ENCODE measurements at regions not wholly inside any gene's neighbourhood (a gene's known extent, or its start where the extent isn't known, plus 50 kb on each side); places are given as distances from the start of the nearest gene placed in this dataset.
"Not testable (repeated sequence)": the region's sequence is repeated elsewhere in the genome, so short reads cannot be mapped to it uniquely, and the experiment has no call there.

DNA sequence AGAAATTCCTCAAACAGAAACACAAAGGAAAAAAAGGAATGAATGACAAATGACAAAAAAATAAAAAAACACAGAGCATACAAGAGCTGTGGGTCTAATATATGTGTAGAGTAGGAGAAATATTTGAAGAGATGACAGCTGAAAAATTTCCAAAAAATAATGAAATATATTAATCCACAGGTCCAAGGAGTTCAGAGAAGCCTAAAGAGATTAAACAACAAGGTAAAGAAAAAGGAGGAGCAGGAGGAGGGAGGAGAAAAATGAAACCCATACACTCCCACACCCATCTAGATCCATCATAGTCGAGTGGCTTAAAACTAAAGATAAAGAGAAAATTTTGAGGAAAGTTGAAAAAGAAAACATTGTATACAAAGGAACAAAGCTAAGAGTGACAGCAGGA lies 182.4 kb upstream of the MAP3K1 start:
- DNase-seq (ENCODE audit: low spot score) = no peak
- TF ChIP-seq, protein P1, sequence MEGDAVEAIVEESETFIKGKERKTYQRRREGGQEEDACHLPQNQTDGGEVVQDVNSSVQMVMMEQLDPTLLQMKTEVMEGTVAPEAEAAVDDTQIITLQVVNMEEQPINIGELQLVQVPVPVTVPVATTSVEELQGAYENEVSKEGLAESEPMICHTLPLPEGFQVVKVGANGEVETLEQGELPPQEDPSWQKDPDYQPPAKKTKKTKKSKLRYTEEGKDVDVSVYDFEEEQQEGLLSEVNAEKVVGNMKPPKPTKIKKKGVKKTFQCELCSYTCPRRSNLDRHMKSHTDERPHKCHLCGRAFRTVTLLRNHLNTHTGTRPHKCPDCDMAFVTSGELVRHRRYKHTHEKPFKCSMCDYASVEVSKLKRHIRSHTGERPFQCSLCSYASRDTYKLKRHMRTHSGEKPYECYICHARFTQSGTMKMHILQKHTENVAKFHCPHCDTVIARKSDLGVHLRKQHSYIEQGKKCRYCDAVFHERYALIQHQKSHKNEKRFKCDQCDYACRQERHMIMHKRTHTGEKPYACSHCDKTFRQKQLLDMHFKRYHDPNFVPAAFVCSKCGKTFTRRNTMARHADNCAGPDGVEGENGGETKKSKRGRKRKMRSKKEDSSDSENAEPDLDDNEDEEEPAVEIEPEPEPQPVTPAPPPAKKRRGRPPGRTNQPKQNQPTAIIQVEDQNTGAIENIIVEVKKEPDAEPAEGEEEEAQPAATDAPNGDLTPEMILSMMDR (IDR thresholded peaks at IDR 0.05; ENCODE audit: borderline replicate concordance, control extremely low read depth, extremely low read depth, insufficient read depth, missing control alignments) = no peak
- in situ Hi-C loops (cut with MboI; ENCODE audit: low sequenced_read_pairs, unreplicated experiment) = no loop called here

DNA sequence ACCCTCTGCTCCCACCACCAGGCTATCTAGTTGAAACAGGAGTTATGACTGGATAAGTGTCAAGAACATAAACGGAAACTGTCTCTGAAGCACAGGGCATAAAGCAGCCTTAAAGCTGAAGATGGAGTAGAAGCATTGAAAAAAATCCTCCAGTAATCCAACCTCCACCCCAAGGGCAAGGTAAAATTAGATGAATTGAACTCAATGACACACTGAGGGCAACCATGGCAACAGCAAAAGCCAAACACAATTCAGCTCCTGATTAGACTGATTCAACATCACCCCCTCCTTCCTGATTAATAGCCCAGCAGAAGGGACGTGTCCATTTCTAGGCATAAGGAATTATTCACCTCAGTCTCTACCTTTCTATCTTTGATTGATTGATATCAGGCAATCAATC lies 183.2 kb upstream of the MAP3K1 start:
- TF ChIP-seq, protein P1 (IDR thresholded peaks at IDR 0.05; ENCODE audit: borderline replicate concordance, control extremely low read depth, extremely low read depth, insufficient read depth, missing control alignments) = no peak
- no peak for DNase-seq (ENCODE audit: low spot score)
- in situ Hi-C loops (cut with MboI; ENCODE audit: low sequenced_read_pairs, unreplicated experiment) = no loop called here

DNA sequence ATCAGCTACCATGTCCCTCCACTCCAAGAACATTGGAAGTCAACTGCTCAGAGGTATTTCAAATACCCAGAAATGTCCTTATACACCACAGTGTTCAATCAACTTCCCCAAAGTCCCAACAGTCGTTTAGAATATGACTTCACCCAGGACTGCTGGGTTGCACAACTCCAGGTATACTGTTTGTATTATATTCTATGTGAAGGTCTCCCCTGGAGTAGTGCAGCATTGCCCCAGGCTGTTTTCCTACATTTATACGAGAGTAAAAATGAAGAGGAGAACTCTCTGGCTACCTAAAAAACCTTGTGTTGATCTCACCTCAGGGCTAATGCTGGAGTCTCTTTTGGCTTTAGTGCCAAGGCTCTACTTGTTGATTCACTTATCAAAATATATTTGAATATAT lies 183.6 kb upstream of the MAP3K1 start:
- TF ChIP-seq, protein P1 (IDR thresholded peaks at IDR 0.05; ENCODE audit: borderline replicate concordance, control extremely low read depth, extremely low read depth, insufficient read depth, missing control alignments) = no peak
- no peak for DNase-seq (ENCODE audit: low spot score)
- in situ Hi-C loops (cut with MboI; ENCODE audit: low sequenced_read_pairs, unreplicated experiment) = no loop called here

DNA sequence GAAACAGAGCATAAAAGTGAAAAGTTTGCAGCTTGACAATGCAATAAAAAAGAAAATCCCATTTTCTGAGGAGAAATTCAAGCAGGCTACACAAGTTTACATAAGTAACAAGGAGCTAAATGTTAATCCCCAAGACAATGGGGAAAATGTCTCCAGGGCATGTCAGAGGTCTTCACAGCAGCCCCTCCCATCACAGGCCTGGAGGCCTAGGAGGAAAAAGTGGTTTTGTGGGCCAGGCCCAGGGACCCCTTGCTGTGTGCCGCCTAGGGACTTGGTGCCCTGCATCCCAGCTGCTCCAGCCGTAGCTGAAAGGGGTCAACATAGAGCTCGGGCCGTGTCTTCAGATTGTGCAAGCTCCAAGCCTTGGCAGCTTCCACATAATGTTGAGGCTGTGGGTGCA lies 186.7 kb upstream of the MAP3K1 start:
- not testable (repeated sequence) for DNase-seq (ENCODE audit: low spot score)

DNA sequence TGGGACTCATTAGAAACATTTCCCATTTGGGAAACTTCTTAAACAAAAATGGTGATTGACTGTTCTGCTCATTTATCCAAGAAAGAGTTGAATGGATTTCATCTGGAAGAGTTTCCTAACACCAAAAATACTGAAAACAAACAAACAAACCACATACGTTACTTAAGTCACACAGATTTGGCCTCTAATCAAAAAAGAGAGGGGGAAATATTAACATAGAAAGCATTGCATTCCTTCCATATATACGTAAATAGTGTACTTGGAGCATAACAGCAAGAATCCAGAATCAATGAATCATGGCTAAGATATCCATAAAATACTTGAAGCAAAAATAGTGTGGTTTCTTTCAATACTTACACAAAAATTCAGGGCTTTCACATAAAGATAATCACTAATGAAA lies 189.8 kb upstream of the MAP3K1 start:
- TF ChIP-seq, protein P1 (IDR thresholded peaks at IDR 0.05; ENCODE audit: borderline replicate concordance, control extremely low read depth, extremely low read depth, insufficient read depth, missing control alignments) = no peak
- in situ Hi-C loops (cut with MboI; ENCODE audit: low sequenced_read_pairs, unreplicated experiment) = no loop called here
- no peak for DNase-seq (ENCODE audit: low spot score)

More for the DNA sequence above, 186.7 kb upstream of the MAP3K1 start:
- in situ Hi-C loops (cut with MboI; ENCODE audit: low sequenced_read_pairs, unreplicated experiment) = not testable (repeated sequence)

DNA sequence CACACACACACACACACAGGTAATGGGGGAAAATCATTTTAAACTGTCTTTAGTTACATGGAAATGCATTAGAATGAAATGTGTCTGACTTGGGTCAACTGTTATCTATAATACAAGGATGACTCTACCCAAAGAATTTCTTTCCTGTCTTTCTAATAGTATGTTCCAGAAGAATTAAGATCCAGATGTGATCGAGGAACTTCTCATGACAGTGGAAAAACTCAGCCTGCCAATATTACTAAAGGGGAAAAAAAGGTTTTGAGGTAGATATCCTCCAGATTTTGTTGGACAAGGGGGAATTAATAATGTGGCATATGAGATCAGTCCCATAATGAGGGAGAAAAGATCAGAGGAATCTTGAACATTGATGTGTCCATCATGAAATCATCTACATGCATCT lies 190.6 kb upstream of the MAP3K1 start:
- TF ChIP-seq, protein P1 (IDR thresholded peaks at IDR 0.05; ENCODE audit: borderline replicate concordance, control extremely low read depth, extremely low read depth, insufficient read depth, missing control alignments) = no peak
- in situ Hi-C loops (cut with MboI; ENCODE audit: low sequenced_read_pairs, unreplicated experiment) = no loop called here

DNA sequence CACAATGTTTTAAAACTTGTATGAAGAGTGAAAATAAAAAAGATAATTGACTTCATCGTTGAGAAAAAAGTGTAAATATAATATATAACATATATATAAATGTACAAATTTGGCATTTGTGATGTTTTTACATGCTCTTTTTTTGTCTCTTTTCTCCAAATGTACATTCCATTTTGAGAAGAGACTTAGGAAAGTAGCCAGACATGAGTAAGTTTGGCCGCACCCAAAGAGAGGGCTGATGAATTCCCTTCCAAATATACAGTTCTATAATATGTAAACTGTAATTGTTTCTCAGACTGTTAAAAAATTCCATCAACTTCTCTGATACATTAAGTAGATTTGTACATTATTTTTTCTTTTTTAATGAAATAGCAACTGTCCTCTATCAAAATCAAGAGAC lies 193.2 kb upstream of the MAP3K1 start:
- in situ Hi-C loops (cut with MboI; ENCODE audit: low sequenced_read_pairs, unreplicated experiment) = no loop called here
- no peak for DNase-seq (ENCODE audit: low spot score)
- TF ChIP-seq, protein P1 (IDR thresholded peaks at IDR 0.05; ENCODE audit: borderline replicate concordance, control extremely low read depth, extremely low read depth, insufficient read depth, missing control alignments) = no peak

More for the DNA sequence above, 190.6 kb upstream of the MAP3K1 start:
- DNase-seq (ENCODE audit: low spot score) = no peak

All from GM13976 (cell line).